GM21786 (cell line): ENCODE measurements at regions not wholly inside any gene's neighbourhood (a gene's known extent, or its start where the extent isn't known, plus 50 kb on each side); places are given as distances from the start of the nearest gene placed in this dataset.
"Not testable (repeated sequence)": the region's sequence is repeated elsewhere in the genome, so short reads cannot be mapped to it uniquely, and the experiment has no call there.

Source experiments
- ATAC-seq: cut with Tn5 transposase; IDR thresholded peaks from one replicate; pipeline ENCODE4 v1.9.1; 2021; ENCODE audit not compliant: unreplicated experiment

DNA sequence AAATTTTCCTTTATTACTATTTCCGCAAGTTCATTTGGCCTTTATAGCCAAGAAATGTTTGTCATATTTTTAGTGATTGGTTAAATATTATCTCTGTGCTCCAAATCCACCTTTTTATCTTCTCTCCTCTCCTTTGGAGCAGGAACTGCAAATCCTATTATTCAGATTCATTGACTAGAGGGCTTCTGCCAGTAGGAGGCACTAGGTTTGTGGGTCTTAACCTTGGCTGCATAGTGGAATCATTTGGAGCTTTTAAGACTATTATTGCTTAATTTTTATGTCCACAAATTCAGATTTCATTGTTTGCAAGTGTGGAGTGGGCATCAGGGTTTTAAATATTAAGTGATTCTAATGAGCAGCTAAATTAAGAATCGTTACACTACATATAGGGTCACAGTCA, 75.3 kb upstream of the SYT10 start:
- no peak for ATAC-seq

GRCh38 chr12:33519566-33519965, 79.9 kb upstream of the SYT10 start:
- ATAC-seq = no peak

DNA sequence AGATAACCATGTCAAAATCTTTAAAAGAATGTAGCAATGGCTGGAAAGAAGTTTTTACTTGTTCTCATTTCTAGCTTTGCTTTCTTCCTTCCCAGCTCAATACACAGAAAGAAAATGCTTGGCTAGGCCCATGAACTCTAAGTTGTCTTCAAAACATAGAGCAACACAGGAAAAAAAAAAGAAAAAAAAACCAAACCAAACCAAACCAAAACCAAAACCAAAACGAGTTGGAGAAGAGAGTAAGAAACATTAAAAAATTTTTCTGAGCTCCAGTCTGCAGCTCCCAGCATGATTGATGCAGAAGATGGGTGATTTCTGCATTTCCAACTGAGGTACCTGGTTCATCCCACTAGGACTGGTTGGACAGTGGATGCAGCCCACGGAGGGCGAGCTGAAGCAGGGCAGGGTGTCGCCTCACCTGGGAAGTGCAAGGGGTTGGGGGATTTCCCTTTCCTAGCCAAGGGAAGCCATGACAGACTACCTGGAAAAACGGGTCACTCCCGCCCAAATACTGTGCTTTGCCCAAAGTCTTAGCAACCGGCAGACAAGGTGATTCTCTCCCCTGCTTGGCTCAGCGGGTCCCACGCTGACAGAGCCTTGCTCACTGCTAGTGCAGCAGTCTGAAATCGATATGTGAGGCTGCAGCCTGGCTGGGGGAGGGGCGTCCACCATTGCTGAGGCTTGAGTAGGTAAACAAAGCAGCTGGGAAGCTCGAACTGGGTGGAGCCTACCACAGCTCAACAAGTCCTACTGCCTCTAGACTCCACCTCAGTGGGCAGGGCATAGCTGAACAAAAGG, 81.1 kb upstream of the SYT10 start:
- not testable (repeated sequence) for ATAC-seq

GRCh38 chr12:33529031-33529430, 89.4 kb upstream of the SYT10 start:
- ATAC-seq = no peak

GRCh38 chr12:33529810-33530209, 90.2 kb upstream of the SYT10 start:
- ATAC-seq = no peak

DNA sequence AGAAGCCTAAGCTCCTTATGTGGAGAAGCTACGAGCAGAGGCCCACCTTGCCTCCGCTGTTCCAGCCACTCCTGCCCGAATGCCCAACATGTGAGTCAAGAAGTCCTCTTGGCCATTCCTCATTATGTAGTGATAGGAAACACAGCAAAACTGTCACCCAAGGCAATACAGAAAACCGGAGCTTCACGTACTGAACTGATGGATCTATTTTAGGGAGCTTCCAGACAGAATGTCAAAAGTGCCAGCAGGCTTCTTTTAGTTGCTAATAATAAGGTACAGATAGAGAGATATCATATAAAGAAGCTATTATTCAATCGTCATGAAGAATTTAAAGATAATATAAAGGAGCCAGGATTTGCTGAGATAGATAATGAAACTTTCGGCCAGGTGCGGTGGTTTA, 91.6 kb upstream of the SYT10 start:
- ATAC-seq = no peak

DNA sequence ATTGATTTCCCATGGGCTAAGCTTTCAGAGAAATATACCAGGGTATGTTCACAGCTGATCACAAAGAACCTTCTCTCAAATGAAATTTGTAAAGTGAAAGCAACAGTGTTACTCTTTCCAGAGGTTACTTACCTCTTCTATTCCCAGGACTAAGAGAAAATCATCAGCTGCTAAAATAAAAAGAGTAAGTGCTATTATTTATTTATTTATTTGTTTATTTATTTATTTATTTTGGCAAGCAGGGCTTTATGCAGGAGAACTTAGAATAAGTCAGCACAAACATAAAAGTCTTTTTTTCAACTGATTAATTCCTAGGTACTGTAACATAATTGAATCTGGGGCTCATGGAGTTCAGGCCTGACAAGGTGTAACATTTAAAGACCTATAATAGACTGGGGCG, 93.9 kb upstream of the SYT10 start:
- ATAC-seq = no peak

DNA sequence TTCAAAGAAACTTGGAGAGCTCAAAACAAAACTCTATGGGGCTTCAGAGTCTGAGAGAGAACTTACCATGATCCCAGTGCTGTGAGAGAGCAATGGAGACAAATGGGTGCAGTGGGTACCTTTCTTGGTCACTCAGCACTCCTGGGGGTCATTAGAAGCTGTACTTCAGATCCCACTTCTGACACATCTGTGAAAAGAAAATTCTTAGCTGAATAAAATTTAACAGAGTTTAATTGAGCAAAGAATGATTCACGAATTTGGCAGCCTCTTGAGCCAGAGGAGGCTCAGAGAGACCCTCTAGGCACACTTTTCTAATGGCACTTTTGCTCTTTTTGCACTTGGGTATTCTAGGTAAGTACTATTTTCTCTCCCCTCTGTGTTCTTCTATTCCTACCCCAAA, 96.8 kb upstream of the SYT10 start:
- ATAC-seq = no peak

DNA sequence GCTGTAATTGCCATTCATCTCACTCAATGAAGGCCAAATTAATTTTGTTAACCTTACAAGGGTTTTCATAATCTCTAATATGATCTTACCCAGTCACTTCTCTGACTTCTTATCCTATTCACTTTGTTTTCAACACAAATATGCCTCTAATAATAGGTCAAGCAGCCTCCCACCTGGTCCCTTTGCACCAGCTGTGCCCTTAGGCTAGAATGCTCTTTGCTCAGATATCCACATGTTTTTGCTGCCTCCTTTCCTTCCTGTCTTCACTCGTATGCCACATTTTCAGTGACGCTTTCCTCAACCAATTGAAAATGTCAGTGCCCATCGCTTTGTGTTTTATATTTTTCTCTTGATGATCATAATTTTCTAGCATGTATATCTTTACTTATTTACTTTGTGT, 106.4 kb upstream of the SYT10 start:
- ATAC-seq = no peak

DNA sequence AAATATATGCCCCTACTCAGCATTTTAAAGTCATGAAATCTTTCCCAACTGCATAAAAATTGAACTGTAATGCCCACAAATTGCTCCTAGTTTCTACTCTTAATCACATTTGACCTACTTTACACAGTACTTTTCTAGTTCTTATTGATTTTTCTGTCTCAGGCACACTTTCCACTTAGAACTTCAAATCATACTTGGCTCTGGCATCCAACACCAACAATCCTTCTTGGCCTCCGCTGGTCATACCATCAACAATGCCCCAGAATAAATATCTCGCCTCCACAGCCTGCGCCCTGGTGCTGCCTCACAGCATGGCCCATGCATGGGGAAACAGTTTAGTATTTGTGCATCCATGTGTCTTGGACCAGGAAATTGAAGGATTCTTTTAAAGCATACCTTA, 107.5 kb upstream of the SYT10 start:
- no peak for ATAC-seq

- not testable (repeated sequence) for ATAC-seq
These were observed 110.6 kb upstream of the SYT10 start for GRCh38 chr12:33550214-33550613.

- ATAC-seq = no peak
These were observed 111.4 kb upstream of the SYT10 start for GRCh38 chr12:33551006-33551405.

GRCh38 chr12:33555128-33555527, 115.5 kb upstream of the SYT10 start:
- no peak for ATAC-seq

GRCh38 chr12:33560653-33561208, 121.1 kb upstream of the SYT10 start:
- ATAC-seq = no peak

DNA sequence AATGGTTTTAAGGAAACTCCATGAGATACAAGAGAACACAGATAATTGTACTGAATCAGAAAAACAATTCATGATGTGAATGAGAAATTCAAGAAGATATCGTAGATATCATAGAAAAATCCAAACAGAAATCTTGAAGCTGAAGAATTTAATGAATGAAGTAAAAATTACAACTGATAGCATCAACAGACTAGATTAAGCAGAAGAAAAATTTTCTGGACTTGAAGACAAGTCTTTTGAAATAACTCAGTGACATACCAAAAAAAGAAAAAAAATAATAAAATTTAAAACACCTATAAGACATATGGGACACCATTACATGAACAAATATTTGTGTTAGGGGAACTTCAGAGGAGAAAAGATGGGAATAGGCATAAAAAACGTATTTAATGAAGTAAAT, 122.8 kb upstream of the SYT10 start:
- no peak for ATAC-seq

DNA sequence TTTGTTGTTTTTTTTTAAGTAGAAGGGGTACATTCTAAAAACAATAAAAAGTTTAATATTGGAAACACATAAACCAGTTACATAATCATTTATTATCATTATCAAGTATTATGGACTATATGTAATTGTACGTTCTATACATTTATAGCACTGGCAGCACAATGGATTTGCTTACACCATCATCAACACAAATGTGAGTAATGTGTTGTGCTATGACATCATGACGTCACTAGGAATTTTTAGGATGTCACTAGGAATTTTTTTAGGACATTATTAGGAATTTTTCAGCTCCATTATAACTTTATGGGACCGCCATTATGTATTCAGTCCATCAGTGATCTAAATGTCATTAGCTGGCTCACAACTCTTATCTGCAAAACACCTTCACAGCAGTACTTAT, 126.8 kb upstream of the SYT10 start:
- ATAC-seq = no peak

DNA sequence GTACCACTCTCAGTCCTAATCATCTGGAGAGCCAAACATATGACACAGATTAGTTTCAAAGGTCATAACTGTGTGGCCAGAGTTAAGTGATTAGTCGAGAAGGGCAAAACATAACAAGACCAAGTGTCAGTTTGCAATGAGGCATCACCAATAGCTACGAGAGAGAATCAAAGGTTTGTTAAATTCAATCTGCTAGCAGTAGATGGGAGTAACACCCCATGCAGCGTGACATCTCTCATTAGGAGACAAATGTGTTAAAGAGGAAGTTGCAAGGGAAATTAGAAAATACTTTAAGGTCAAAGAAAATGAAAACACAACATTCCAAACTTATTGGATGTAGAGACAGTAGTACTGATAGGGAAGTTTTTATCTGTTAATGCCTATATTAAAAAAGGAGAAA, 135.7 kb upstream of the SYT10 start:
- ATAC-seq = no peak

DNA sequence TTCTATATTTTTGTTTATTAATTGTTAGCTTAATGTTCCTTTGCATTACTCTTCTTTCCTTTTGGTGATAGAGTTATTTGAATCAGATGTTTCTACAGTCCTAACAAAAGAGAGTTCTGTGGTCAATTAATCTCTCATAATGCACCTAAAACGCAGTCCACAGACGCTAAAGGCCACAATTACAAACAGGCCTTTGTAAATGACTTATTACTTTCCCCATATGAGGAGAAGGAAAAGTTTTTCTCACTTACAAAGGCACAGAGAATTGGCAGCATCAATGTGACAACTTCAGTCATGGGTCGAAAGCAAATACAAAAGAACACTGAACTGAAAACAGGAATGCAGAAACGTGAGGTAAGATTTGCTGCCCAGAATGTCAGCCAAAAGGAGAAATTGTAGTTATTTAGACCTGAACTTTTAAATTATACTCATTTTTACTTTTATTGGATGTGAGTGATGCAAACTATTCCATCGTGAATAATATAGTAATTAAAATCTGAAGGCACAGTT, 142.0 kb upstream of the SYT10 start:
- ATAC-seq = no peak

- no peak for ATAC-seq
These were observed 147.0 kb upstream of the SYT10 start for GRCh38 chr12:33586576-33586975.

DNA sequence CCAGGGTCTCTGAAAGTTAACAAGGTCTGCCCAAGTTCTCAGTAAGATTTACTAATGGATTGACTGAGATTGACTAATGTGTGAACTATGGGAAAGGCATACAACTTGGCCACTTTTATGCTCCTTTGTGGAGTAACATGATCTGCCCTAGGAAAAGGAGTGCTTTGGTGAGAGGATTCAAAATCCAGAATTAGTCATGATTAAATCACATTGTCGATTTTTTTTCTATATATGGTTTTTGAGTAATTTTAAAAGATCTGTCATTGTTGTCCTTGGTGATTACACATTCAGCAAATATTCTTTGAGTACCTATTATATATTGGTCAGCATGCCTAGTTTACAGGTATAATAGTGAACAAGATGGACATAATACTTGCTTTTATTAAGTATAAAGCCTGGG, 147.7 kb upstream of the SYT10 start:
- ATAC-seq = no peak

GRCh38 chr12:33587784-33588712, 148.4 kb upstream of the SYT10 start:
- ATAC-seq = peak; percentile 96
